ENCODE measurements at regions not wholly inside any gene's neighbourhood (a gene's known extent, or its start where the extent isn't known, plus 50 kb on each side); places are given as distances from the start of the nearest gene placed in this dataset.
"Not testable (repeated sequence)": the region's sequence is repeated elsewhere in the genome, so short reads cannot be mapped to it uniquely, and the experiment has no call there.

DNA sequence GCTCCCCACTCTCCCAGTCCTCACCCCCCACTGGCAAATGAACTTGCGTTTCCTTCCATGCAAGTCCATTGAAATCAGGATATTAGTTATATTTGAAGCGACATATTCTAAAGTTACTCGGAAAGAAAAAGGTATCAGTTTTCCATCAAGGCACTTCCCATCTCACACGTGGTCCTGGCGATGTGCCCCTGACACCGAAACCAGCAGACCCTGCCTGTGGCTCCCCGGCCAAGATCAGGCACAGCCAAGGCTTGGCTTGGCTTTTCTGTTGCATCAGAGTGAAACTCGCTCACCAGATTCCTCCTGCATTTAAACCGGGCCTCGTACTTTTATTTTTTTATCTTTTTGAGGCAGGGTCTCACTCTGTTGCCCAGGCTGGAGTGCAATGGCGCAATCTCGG lies 195.1 kb downstream of the NPIPB11 start:
- WGBS (ENCODE audit: insufficient coverage) = 96% methylated on average over 9 of the region's 12 CpGs
- H3K4me3 ChIP-seq (ENCODE audit: control insufficient read depth in 1 of 7, extremely low read depth in 1 of 7, insufficient read depth in 4 of 7, low read depth in 2 of 7, low read length in 6 of 7); H3K36me3 ChIP-seq (ENCODE audit: control insufficient read depth in 4 of 4, insufficient read depth in 4 of 4, low read length in 3 of 4); H3K27ac ChIP-seq (ENCODE audit: insufficient read depth in 1 of 2, low read depth in 1 of 2, low read length in 2 of 2, poor library complexity in 1 of 2, severe bottlenecking in 2 of 2); DNase-seq; POLR2A ChIA-PET; H3K27me3 ChIP-seq (replicated peaks in 2 of 5; ENCODE audit: control insufficient read depth in 4 of 5, insufficient read depth in 5 of 5, low read length in 4 of 5); CTCF ChIA-PET; H3K4me1 ChIP-seq (ENCODE audit: control extremely low read depth in 1 of 4, control insufficient read depth in 4 of 4, insufficient read depth in 4 of 4, low read length in 3 of 4): not testable (repeated sequence)
- peaks cover 0 to 11% (median 0%) of the 10 kb centered on the region in 5 experiments for H3K9me3 ChIP-seq (ENCODE audit: control extremely low read depth in 1 of 5, control insufficient read depth in 4 of 5, insufficient read depth in 2 of 5, low read depth in 1 of 5, low read length in 4 of 5)

- DNase-seq = peak in 2 of 3 donors; percentile 19 to 34
- H3K27me3 ChIP-seq (replicated peaks in 2 of 5; ENCODE audit: control insufficient read depth in 4 of 5, insufficient read depth in 5 of 5, low read length in 4 of 5); H3K27ac ChIP-seq (ENCODE audit: insufficient read depth in 1 of 2, low read depth in 1 of 2, low read length in 2 of 2, poor library complexity in 1 of 2, severe bottlenecking in 2 of 2); H3K4me3 ChIP-seq (ENCODE audit: control insufficient read depth in 1 of 7, extremely low read depth in 1 of 7, insufficient read depth in 4 of 7, low read depth in 2 of 7, low read length in 6 of 7); H3K36me3 ChIP-seq (ENCODE audit: control insufficient read depth in 4 of 4, insufficient read depth in 4 of 4, low read length in 3 of 4); H3K4me1 ChIP-seq (ENCODE audit: control extremely low read depth in 1 of 4, control insufficient read depth in 4 of 4, insufficient read depth in 4 of 4, low read length in 3 of 4); POLR2A ChIA-PET; CTCF ChIA-PET: not testable (repeated sequence)
- 87% methylated on average over 3 of the region's 25 CpGs for WGBS (ENCODE audit: insufficient coverage)
- peaks cover 0 to 13% (median 0%) of the 10 kb centered on the region in 5 experiments for H3K9me3 ChIP-seq (ENCODE audit: control extremely low read depth in 1 of 5, control insufficient read depth in 4 of 5, insufficient read depth in 2 of 5, low read depth in 1 of 5, low read length in 4 of 5)
Observed at GRCh38 chr16:29210299-29211150, 196.0 kb downstream of the NPIPB11 start.

- H3K9me3 ChIP-seq (ENCODE audit: control extremely low read depth in 1 of 5, control insufficient read depth in 4 of 5, insufficient read depth in 2 of 5, low read depth in 1 of 5, low read length in 4 of 5) = peaks cover 0 to 13% (median 0%) of the 10 kb centered on the region in 5 experiments
- WGBS (ENCODE audit: insufficient coverage) = 60% methylated on average over 1 of the region's 3 CpGs
- H3K27ac ChIP-seq (ENCODE audit: insufficient read depth in 1 of 2, low read depth in 1 of 2, low read length in 2 of 2, poor library complexity in 1 of 2, severe bottlenecking in 2 of 2); DNase-seq; H3K27me3 ChIP-seq (replicated peaks in 2 of 5; ENCODE audit: control insufficient read depth in 4 of 5, insufficient read depth in 5 of 5, low read length in 4 of 5); POLR2A ChIA-PET; H3K4me1 ChIP-seq (ENCODE audit: control extremely low read depth in 1 of 4, control insufficient read depth in 4 of 4, insufficient read depth in 4 of 4, low read length in 3 of 4); H3K36me3 ChIP-seq (ENCODE audit: control insufficient read depth in 4 of 4, insufficient read depth in 4 of 4, low read length in 3 of 4); H3K4me3 ChIP-seq (ENCODE audit: control insufficient read depth in 1 of 7, extremely low read depth in 1 of 7, insufficient read depth in 4 of 7, low read depth in 2 of 7, low read length in 6 of 7): not testable (repeated sequence)
- CTCF ChIA-PET = interaction anchor here (0.6 kb wide), 1 partner anchor 137 kb away, joined by 3 read pairs; no protein-coding TSS in a partner anchor
Observed at GRCh38 chr16:29206120-29206519, 200.4 kb downstream of the NPIPB11 start.

- POLR2A ChIA-PET; H3K4me1 ChIP-seq (ENCODE audit: control extremely low read depth in 1 of 4, control insufficient read depth in 4 of 4, insufficient read depth in 4 of 4, low read length in 3 of 4); H3K4me3 ChIP-seq (ENCODE audit: control insufficient read depth in 1 of 7, extremely low read depth in 1 of 7, insufficient read depth in 4 of 7, low read depth in 2 of 7, low read length in 6 of 7); H3K36me3 ChIP-seq (ENCODE audit: control insufficient read depth in 4 of 4, insufficient read depth in 4 of 4, low read length in 3 of 4); H3K27ac ChIP-seq (ENCODE audit: insufficient read depth in 1 of 2, low read depth in 1 of 2, low read length in 2 of 2, poor library complexity in 1 of 2, severe bottlenecking in 2 of 2); CTCF ChIA-PET; DNase-seq; H3K27me3 ChIP-seq (replicated peaks in 2 of 5; ENCODE audit: control insufficient read depth in 4 of 5, insufficient read depth in 5 of 5, low read length in 4 of 5): not testable (repeated sequence)
- 100% methylated on average over 2 of the region's 2 CpGs for WGBS (ENCODE audit: insufficient coverage)
- peaks cover 0 to 13% (median 0%) of the 10 kb centered on the region in 5 experiments for H3K9me3 ChIP-seq (ENCODE audit: control extremely low read depth in 1 of 5, control insufficient read depth in 4 of 5, insufficient read depth in 2 of 5, low read depth in 1 of 5, low read length in 4 of 5)
Observed at GRCh38 chr16:29205151-29205550, 201.4 kb downstream of the NPIPB11 start.

DNA sequence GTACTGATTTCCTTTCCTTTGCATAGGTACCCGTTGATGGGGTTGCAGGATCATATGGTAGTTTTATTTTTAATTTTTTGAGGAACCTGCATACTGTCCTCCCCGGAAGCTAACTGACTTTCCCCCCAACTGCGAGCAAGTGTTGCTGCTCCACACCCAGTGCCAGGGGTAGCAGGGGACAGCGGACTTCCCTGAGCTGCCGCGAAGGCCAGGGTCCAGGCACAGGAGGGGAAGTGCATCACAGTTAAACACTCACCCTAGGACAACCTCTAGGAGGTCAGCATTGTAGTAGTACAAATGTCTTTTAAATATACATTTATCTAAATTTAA lies 201.7 kb downstream of the NPIPB11 start:
- no peaks in the 10 kb centered on the region for H3K27me3 ChIP-seq (replicated peaks in 2 of 5; ENCODE audit: control insufficient read depth in 4 of 5, insufficient read depth in 5 of 5, low read length in 4 of 5)
- H3K36me3 ChIP-seq (ENCODE audit: control insufficient read depth in 4 of 4, insufficient read depth in 4 of 4, low read length in 3 of 4) = peaks cover 0 to 7% (median 2%) of the 10 kb centered on the region in 4 experiments
- peaks cover 0 to 13% (median 0%) of the 10 kb centered on the region in 5 experiments for H3K9me3 ChIP-seq (ENCODE audit: control extremely low read depth in 1 of 5, control insufficient read depth in 4 of 5, insufficient read depth in 2 of 5, low read depth in 1 of 5, low read length in 4 of 5)
- POLR2A ChIA-PET = no interaction called here
- no peaks in the 10 kb centered on the region for H3K4me1 ChIP-seq (ENCODE audit: control extremely low read depth in 1 of 4, control insufficient read depth in 4 of 4, insufficient read depth in 4 of 4, low read length in 3 of 4)
- DNase-seq = no peak
- CTCF ChIA-PET = no interaction called here
- no peak overlapping the region for H3K27ac ChIP-seq (ENCODE audit: insufficient read depth in 1 of 2, low read depth in 1 of 2, low read length in 2 of 2, poor library complexity in 1 of 2, severe bottlenecking in 2 of 2)
- H3K4me3 ChIP-seq (ENCODE audit: control insufficient read depth in 1 of 7, extremely low read depth in 1 of 7, insufficient read depth in 4 of 7, low read depth in 2 of 7, low read length in 6 of 7) = no peak overlapping the region
- 95% methylated on average over 5 of the region's 6 CpGs for WGBS (ENCODE audit: insufficient coverage)

GRCh38 chr16:29203933-29204805 lies 202.3 kb downstream of the NPIPB11 start:
- DNase-seq; CTCF ChIA-PET; POLR2A ChIA-PET; H3K27me3 ChIP-seq (replicated peaks in 2 of 5; ENCODE audit: control insufficient read depth in 4 of 5, insufficient read depth in 5 of 5, low read length in 4 of 5); H3K27ac ChIP-seq (ENCODE audit: insufficient read depth in 1 of 2, low read depth in 1 of 2, low read length in 2 of 2, poor library complexity in 1 of 2, severe bottlenecking in 2 of 2); H3K4me1 ChIP-seq (ENCODE audit: control extremely low read depth in 1 of 4, control insufficient read depth in 4 of 4, insufficient read depth in 4 of 4, low read length in 3 of 4); H3K36me3 ChIP-seq (ENCODE audit: control insufficient read depth in 4 of 4, insufficient read depth in 4 of 4, low read length in 3 of 4); H3K4me3 ChIP-seq (ENCODE audit: control insufficient read depth in 1 of 7, extremely low read depth in 1 of 7, insufficient read depth in 4 of 7, low read depth in 2 of 7, low read length in 6 of 7): not testable (repeated sequence)
- peaks cover 0 to 12% (median 0%) of the 10 kb centered on the region in 5 experiments for H3K9me3 ChIP-seq (ENCODE audit: control extremely low read depth in 1 of 5, control insufficient read depth in 4 of 5, insufficient read depth in 2 of 5, low read depth in 1 of 5, low read length in 4 of 5)
- 97% methylated on average over 7 of the region's 19 CpGs for WGBS (ENCODE audit: insufficient coverage)

Measured in common myeloid progenitor, CD34-positive (primary cell).